ENCODE measurements at regions not wholly inside any gene's neighbourhood (a gene's known extent, or its start where the extent isn't known, plus 50 kb on each side); places are given as distances from the start of the nearest gene placed in this dataset.

GRCh38 chr10:123422261-123422660 is 243.9 kb upstream of the GPR26 start:
- Histone ChIP-seq H3K56ac (ENCODE audit: insufficient read length, low read depth, low read length) (no peak overlapping the region), H4K91ac (ENCODE audit: insufficient read length, low read depth, low read length) (no peak overlapping the region), H2BK20ac (ENCODE audit: low read depth, low read length, poor library complexity, severe bottlenecking) (no peak overlapping the region), H3K79me2 (ENCODE audit: insufficient read depth, low read length) (no peaks in the 10 kb centered on the region), H2AFZ (ENCODE audit: low read length) (no peak overlapping the region), H2BK120ac (ENCODE audit: low read depth, low read length, poor library complexity, severe bottlenecking) (no peak overlapping the region), H3K27ac (ENCODE audit: insufficient read length, low read depth, low read length) (no peak overlapping the region), H4K20me1 (ENCODE audit: control insufficient read depth, insufficient read depth, insufficient read length) (no peaks in the 10 kb centered on the region), H3K14ac (ENCODE audit: insufficient read depth, low read length) (no peak overlapping the region), H3K4me1 (ENCODE audit: insufficient read depth, low read length) (no peaks in the 10 kb centered on the region), H3K23ac (ENCODE audit: insufficient read length, low read depth, low read length) (no peak overlapping the region), H3T11ph (ENCODE audit: low read length) (no peak overlapping the region), H3K4ac (ENCODE audit: low read depth, low read length) (no peak overlapping the region), H3K4me2 (ENCODE audit: insufficient read depth, insufficient read length, low read length) (no peak overlapping the region), H4K5ac (ENCODE audit: insufficient read length, low read depth, low read length) (no peak overlapping the region), H2BK12ac (ENCODE audit: insufficient read length, low read depth, low read length) (no peak overlapping the region), H3K23me2 (ENCODE audit: insufficient read length, low read depth, low read length, poor library complexity, severe bottlenecking) (no peaks in the 10 kb centered on the region), H4K8ac (replicated peaks; ENCODE audit: insufficient read length, low read depth, low read length) (no peak overlapping the region), H3K9ac (ENCODE audit: extremely low read depth, insufficient read length, low read length) (no peak overlapping the region), H2BK15ac (ENCODE audit: low read depth, low read length) (no peak overlapping the region), H3K27me3 (ENCODE audit: insufficient read depth, low read length) (no peaks in the 10 kb centered on the region), H3K9me3 (ENCODE audit: control insufficient read depth, low read depth, low read length) (no peaks in the 10 kb centered on the region), H3K79me1 (ENCODE audit: insufficient read depth, low read depth, low read length, poor library complexity, severe bottlenecking) (no peaks in the 10 kb centered on the region), H2BK5ac (ENCODE audit: insufficient read length, low read length) (no peak overlapping the region), H3K18ac (ENCODE audit: insufficient read length, low read depth, low read length) (no peak overlapping the region), H2AK5ac (ENCODE audit: insufficient read length, low read length) (no peak overlapping the region)
- DNase-seq, result no peak
- Mint-ChIP-seq H3K9me3 (no peaks in the 10 kb centered on the region), H3K4me3 (no peak overlapping the region), H3K36me3 (ENCODE audit: insufficient read depth in 1 of 3, low read depth in 3 of 3) (no peaks in the 10 kb centered on the region), H3K27ac (no peak overlapping the region), H3K4me1 (peaks cover 12% of the 10 kb centered on the region in 2 experiments), H3K27me3 (ENCODE audit: low read depth) (peaks cover 5% of the 10 kb centered on the region)
- TF ChIP-seq CTCF (conservative IDR thresholded peaks at IDR 0.05), result no peak
- WGBS (ENCODE audit: extremely low coverage, insufficient read length, low lambda C conversion rate), result no CpG with 5 or more reads among the region's 5 CpGs

Measured in H9 (cell line).